ENCODE measurements at regions not wholly inside any gene's neighbourhood (a gene's known extent, or its start where the extent isn't known, plus 50 kb on each side); places are given as distances from the start of the nearest gene placed in this dataset.

- Histone ChIP-seq H3T11ph (ENCODE audit: low read length) (no peak overlapping the region), H2AFZ (ENCODE audit: low read length) (no peak overlapping the region), H3K14ac (ENCODE audit: insufficient read depth, low read length) (no peak overlapping the region), H4K20me1 (ENCODE audit: control insufficient read depth, insufficient read depth, insufficient read length) (no peaks in the 10 kb centered on the region), H4K5ac (ENCODE audit: insufficient read length, low read depth, low read length) (no peak overlapping the region), H2BK120ac (ENCODE audit: low read depth, low read length, poor library complexity, severe bottlenecking) (no peak overlapping the region), H2BK15ac (ENCODE audit: low read depth, low read length) (no peak overlapping the region), H3K18ac (ENCODE audit: insufficient read length, low read depth, low read length) (no peak overlapping the region), H3K23me2 (ENCODE audit: insufficient read length, low read depth, low read length, poor library complexity, severe bottlenecking) (no peaks in the 10 kb centered on the region), H3K9ac (ENCODE audit: extremely low read depth, insufficient read length, low read length) (no peak overlapping the region), H4K8ac (replicated peaks; ENCODE audit: insufficient read length, low read depth, low read length) (no peak overlapping the region), H2BK5ac (ENCODE audit: insufficient read length, low read length) (no peak overlapping the region), H2BK20ac (ENCODE audit: low read depth, low read length, poor library complexity, severe bottlenecking) (no peak overlapping the region), H3K27ac (ENCODE audit: insufficient read length, low read depth, low read length) (no peak overlapping the region), H2AK5ac (ENCODE audit: insufficient read length, low read length) (no peak overlapping the region), H3K79me2 (ENCODE audit: insufficient read depth, low read length) (no peaks in the 10 kb centered on the region), H3K9me3 (ENCODE audit: control insufficient read depth, low read depth, low read length) (no peaks in the 10 kb centered on the region), H3K79me1 (ENCODE audit: insufficient read depth, low read depth, low read length, poor library complexity, severe bottlenecking) (no peaks in the 10 kb centered on the region), H3K27me3 (ENCODE audit: insufficient read depth, low read length) (no peaks in the 10 kb centered on the region), H3K4ac (ENCODE audit: low read depth, low read length) (no peak overlapping the region), H3K4me2 (ENCODE audit: insufficient read depth, insufficient read length, low read length) (no peak overlapping the region), H3K4me1 (ENCODE audit: insufficient read depth, low read length) (no peaks in the 10 kb centered on the region), H3K23ac (ENCODE audit: insufficient read length, low read depth, low read length) (no peak overlapping the region), H3K56ac (ENCODE audit: insufficient read length, low read depth, low read length) (no peak overlapping the region), H4K91ac (ENCODE audit: insufficient read length, low read depth, low read length) (no peak overlapping the region), H2BK12ac (ENCODE audit: insufficient read length, low read depth, low read length) (no peak overlapping the region)
- TF ChIP-seq CTCF (conservative IDR thresholded peaks at IDR 0.05), result no peak
- no peaks in the 10 kb centered on the region; a peak in 1 of 7 replicates for H3K36me3 Mint-ChIP-seq (ENCODE audit: insufficient read depth in 1 of 3, low read depth in 3 of 3)
- H3K27ac Mint-ChIP-seq, result no peak overlapping the region
- no peak for DNase-seq
- H3K27me3 Mint-ChIP-seq (ENCODE audit: low read depth), result no peaks in the 10 kb centered on the region
- no peak overlapping the region for H3K4me3 Mint-ChIP-seq
- peaks cover 0 to 4% of the 10 kb centered on the region in 2 experiments; a peak in 1 of 5 replicates for H3K9me3 Mint-ChIP-seq
- WGBS (ENCODE audit: extremely low coverage, insufficient read length, low lambda C conversion rate), result no CpG with 5 or more reads among the region's 3 CpGs
- no peaks in the 10 kb centered on the region for H3K4me1 Mint-ChIP-seq
These were observed 123.4 kb upstream of the GUCY1A1 start for GRCh38 chr4:155543126-155543765.

Data from H9 (cell line).